ENCODE measurements at regions not wholly inside any gene's neighbourhood (a gene's known extent, or its start where the extent isn't known, plus 50 kb on each side); places are given as distances from the start of the nearest gene placed in this dataset.

DNA sequence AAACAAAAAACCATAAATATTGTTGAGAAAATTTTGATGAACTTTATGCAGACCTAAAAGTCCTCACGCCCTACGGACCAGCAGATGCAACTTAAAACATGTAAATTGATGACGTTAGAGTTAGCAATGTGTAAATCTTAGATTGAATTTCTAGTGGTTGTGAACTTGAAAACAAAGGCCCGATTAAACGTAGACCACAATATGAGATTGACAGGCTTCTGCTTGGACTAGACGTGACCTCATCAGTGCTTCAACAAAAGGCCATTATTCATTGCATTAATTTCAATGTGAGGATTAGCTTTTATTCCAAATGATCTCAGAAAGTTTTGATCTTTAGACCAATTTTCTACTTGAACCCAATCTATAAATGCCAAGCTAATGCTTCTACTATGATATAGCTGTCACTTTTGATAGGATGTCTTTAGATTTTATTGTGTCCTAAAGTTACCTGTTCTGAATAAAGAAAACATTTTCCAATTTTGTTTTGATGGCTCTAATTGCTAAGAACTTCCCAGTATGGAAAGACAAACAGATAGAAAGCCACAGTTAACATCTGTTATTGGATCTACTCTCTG is 55.4 kb upstream of the SPPL2A start:
- TF ChIP-seq, protein P1, sequence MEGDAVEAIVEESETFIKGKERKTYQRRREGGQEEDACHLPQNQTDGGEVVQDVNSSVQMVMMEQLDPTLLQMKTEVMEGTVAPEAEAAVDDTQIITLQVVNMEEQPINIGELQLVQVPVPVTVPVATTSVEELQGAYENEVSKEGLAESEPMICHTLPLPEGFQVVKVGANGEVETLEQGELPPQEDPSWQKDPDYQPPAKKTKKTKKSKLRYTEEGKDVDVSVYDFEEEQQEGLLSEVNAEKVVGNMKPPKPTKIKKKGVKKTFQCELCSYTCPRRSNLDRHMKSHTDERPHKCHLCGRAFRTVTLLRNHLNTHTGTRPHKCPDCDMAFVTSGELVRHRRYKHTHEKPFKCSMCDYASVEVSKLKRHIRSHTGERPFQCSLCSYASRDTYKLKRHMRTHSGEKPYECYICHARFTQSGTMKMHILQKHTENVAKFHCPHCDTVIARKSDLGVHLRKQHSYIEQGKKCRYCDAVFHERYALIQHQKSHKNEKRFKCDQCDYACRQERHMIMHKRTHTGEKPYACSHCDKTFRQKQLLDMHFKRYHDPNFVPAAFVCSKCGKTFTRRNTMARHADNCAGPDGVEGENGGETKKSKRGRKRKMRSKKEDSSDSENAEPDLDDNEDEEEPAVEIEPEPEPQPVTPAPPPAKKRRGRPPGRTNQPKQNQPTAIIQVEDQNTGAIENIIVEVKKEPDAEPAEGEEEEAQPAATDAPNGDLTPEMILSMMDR (IDR thresholded peaks at IDR 0.05; ENCODE audit: low read length), result no peak
- TF ChIP-seq EZH2 (IDR thresholded peaks at IDR 0.05; ENCODE audit: borderline replicate concordance, low read length), result no peak
